ENCODE measurements at regions not wholly inside any gene's neighbourhood (a gene's known extent, or its start where the extent isn't known, plus 50 kb on each side); places are given as distances from the start of the nearest gene placed in this dataset.

DNA sequence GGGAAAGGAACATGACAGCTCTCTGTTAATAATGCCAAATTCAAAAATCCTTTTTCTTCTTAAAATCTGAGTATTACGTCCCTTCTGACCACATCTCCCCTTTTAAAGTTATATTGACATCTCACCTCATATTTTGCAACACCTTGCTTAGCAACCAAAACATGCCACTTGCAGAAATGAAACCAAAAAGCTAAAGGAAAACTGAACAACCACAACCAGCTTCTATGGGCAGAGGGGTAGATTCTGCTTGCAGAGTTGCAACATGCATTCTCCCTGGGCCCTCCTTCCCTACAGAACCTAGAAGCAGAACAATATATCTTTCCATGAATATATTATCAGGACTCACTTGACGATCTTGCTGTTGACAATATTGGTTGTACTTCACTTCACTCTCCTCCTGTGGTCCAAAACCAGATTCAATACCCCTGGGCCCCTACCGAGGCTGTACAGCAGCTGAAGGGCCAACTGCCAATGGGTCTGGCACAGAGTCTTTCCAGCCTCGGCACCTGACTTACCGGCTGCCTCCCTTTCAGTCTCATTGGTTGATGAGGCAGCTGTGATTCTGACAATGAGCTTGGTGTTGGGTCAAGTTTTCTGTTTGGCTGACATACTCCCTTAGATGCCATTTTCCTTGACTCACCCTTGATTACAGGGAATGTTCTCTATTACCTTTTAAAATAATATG lies 616.6 kb downstream of the ZEB2 start:
- no peaks in the 10 kb centered on the region for H3K36me3 ChIP-seq
- intact Hi-C loops (cut with DNase I; ENCODE audit: low total_unique reads), result no loop called here
- H3K9me3 ChIP-seq, result no peaks in the 10 kb centered on the region
- DNase-seq, result no peak
- no peaks in the 10 kb centered on the region for H3K4me1 ChIP-seq
- H3K27me3 ChIP-seq, result no peaks in the 10 kb centered on the region
- no peak overlapping the region for H3K27ac ChIP-seq
- no peak overlapping the region for H3K4me3 ChIP-seq
- TF ChIP-seq, protein P1, sequence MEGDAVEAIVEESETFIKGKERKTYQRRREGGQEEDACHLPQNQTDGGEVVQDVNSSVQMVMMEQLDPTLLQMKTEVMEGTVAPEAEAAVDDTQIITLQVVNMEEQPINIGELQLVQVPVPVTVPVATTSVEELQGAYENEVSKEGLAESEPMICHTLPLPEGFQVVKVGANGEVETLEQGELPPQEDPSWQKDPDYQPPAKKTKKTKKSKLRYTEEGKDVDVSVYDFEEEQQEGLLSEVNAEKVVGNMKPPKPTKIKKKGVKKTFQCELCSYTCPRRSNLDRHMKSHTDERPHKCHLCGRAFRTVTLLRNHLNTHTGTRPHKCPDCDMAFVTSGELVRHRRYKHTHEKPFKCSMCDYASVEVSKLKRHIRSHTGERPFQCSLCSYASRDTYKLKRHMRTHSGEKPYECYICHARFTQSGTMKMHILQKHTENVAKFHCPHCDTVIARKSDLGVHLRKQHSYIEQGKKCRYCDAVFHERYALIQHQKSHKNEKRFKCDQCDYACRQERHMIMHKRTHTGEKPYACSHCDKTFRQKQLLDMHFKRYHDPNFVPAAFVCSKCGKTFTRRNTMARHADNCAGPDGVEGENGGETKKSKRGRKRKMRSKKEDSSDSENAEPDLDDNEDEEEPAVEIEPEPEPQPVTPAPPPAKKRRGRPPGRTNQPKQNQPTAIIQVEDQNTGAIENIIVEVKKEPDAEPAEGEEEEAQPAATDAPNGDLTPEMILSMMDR (IDR thresholded peaks at IDR 0.05), result no peak
- TF ChIP-seq POLR2A (IDR thresholded peaks at IDR 0.05), result no peak

DNA sequence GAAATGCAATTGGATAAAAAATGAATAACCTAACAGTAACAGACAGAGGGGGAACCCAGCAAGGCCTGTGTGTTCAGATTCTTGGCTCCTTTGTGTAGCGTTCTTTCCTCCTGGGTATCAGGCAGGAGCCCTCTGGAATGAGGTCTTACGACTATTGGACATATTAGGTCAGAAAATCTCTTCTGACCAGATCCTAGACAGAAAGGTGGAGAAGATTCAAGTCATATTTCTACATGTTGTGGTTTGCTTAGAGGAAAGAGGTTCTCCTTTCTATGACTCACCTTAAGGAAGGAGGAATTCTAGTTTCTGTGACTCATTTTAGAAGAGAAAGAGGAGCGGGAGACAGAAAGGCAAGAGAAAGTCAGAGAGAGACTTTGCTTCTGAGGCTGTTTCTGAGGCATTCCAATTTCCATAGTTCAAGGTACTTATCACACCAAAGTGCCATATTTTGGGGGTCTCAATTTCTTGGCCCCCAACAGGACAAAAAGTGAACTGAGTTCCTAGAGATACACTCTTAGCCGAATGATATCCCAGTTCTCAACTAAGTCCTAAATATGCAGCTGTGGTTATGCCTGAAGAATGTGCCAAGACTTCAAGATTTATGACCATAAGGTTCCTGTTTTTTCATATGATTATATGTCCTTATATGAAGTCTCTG lies 618.6 kb downstream of the ZEB2 start:
- no peak for TF ChIP-seq POLR2A (IDR thresholded peaks at IDR 0.05)
- TF ChIP-seq, protein P1 (IDR thresholded peaks at IDR 0.05), result no peak
- intact Hi-C loops (cut with DNase I; ENCODE audit: low total_unique reads), result no loop called here
- no peak for DNase-seq
- no peaks in the 10 kb centered on the region for H3K4me1 ChIP-seq
- H3K27ac ChIP-seq, result no peak overlapping the region
- no peaks in the 10 kb centered on the region for H3K9me3 ChIP-seq
- H3K36me3 ChIP-seq, result no peaks in the 10 kb centered on the region
- H3K4me3 ChIP-seq, result no peak overlapping the region
- H3K27me3 ChIP-seq, result no peaks in the 10 kb centered on the region

DNA sequence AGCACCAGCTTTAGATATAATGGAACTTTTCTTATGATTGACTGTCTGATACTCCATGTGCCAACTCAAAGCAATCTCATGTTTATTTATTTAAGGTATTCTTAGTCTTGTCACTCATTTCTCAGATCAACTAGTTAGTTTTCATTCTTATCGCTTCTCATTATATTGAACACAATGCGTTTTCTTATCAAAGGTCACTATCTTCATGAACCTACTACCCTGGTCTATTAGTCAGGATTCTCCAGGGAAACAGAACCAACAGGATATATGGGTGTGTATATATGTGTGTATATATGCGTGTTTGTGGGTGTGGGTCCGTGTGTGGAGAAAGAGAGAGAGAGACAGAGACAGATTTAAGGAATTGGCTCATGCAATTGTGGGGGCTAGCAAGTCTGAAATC lies 619.9 kb downstream of the ZEB2 start:
- TF ChIP-seq POLR2A (IDR thresholded peaks at IDR 0.05), result no peak
- TF ChIP-seq, protein P1 (IDR thresholded peaks at IDR 0.05), result no peak
- Histone ChIP-seq H3K4me1 (no peaks in the 10 kb centered on the region), H3K27me3 (no peaks in the 10 kb centered on the region), H3K4me3 (no peak overlapping the region), H3K27ac (no peak overlapping the region), H3K36me3 (no peaks in the 10 kb centered on the region), H3K9me3 (no peaks in the 10 kb centered on the region)
- intact Hi-C loops (cut with DNase I; ENCODE audit: low total_unique reads), result no loop called here
- DNase-seq, result no peak

DNA sequence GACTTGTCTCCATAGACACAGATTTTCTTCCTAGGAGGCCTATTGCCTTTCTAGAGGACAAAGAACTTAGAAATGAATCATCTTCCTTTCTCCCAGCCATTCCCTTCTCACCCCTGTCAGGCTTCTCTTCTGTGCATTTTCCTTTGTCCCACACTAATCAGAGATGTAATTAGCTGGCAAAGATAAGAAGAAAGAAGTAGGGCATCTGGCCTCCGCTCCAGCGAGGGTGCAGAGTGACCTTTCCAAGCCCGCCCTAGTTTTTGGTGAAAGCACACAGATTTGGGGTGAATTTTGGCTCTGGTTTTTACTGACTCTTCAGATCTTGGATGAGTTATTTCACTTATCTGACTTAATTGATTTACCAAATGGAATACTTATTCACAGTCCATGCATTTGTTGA lies 626.5 kb downstream of the ZEB2 start:
- TF ChIP-seq, protein P1 (IDR thresholded peaks at IDR 0.05), result no peak
- no peak for TF ChIP-seq POLR2A (IDR thresholded peaks at IDR 0.05)
- Histone ChIP-seq H3K4me1 (no peaks in the 10 kb centered on the region), H3K4me3 (no peak overlapping the region), H3K9me3 (no peaks in the 10 kb centered on the region), H3K27me3 (no peaks in the 10 kb centered on the region), H3K36me3 (no peaks in the 10 kb centered on the region), H3K27ac (no peak overlapping the region)
- intact Hi-C loops (cut with DNase I; ENCODE audit: low total_unique reads), result no loop called here
- no peak for DNase-seq

DNA sequence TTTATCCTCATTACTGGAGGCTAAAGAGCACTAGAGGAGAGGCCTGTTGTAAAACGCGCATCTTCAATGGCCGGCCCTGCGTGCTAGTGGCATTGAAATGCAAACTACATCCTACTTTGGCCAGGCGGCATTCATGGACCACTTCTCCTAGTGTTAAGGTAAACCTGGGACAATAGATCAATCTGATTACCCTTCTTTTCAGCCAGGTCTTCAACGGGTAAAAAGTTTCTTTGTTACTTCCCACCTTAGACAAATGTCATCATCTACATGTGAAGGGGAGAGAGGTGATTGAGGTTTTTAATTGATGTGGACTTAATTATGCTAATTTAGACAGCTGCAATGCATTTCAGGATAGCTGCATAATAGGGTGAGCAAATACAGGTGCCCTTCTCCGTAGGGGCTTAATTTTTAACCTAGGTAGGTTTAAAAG lies 628.0 kb downstream of the ZEB2 start:
- Histone ChIP-seq H3K36me3 (no peaks in the 10 kb centered on the region), H3K9me3 (no peaks in the 10 kb centered on the region), H3K27me3 (no peaks in the 10 kb centered on the region), H3K4me1 (no peaks in the 10 kb centered on the region), H3K27ac (no peak overlapping the region), H3K4me3 (no peak overlapping the region)
- no peak for DNase-seq
- intact Hi-C loops (cut with DNase I; ENCODE audit: low total_unique reads), result no loop called here
- no peak for TF ChIP-seq POLR2A (IDR thresholded peaks at IDR 0.05)
- TF ChIP-seq, protein P1 (IDR thresholded peaks at IDR 0.05), result no peak

Data from uterus (tissue), 3 donors.